HCT116 (cell line): ENCODE measurements at regions not wholly inside any gene's neighbourhood (a gene's known extent, or its start where the extent isn't known, plus 50 kb on each side); places are given as distances from the start of the nearest gene placed in this dataset.

Source experiments
- ATF3 ChIP-seq: IDR thresholded peaks from 2 replicates; pipeline ENCODE4 v1.6.1; 2012
- CTCF ChIP-seq, 3 experiments: fragments of 200-600 bp in 1 of 3; sonication (generic) in 1 of 3; IDR thresholded peaks in 2 of 3; conservative IDR thresholded peaks in 1 of 3; 2 replicates each; pipeline ENCODE4 v1.5.1; 2012 to 2017; ENCODE audit warnings: low read depth in 2 of 3, low read length in 2 of 3, antibody characterized with exemption in 1 of 3, borderline replicate concordance in 1 of 3, control low read depth in 1 of 3, mild to moderate bottlenecking in 1 of 3, mixed read lengths in 1 of 3, mixed run types in 1 of 3, moderate library complexity in 1 of 3; ENCODE audit not compliant: insufficient read depth in 1 of 3
- EGR1 ChIP-seq: IDR thresholded peaks from 2 replicates; pipeline ENCODE4 v1.6.1; 2012; ENCODE audit warnings: low read depth
- EZH2 ChIP-seq: fragments of 200-600 bp; sonication (generic); IDR thresholded peaks from 2 replicates; pipeline ENCODE4 v1.6.1; 2017; ENCODE audit warnings: antibody characterized with exemption, mixed run types
- EZH2phosphoT487 ChIP-seq: fragments of 200-600 bp; IDR thresholded peaks from 2 replicates; pipeline ENCODE4 v1.6.1; 2018; ENCODE audit warnings: antibody characterized with exemption, borderline replicate concordance
- JUND ChIP-seq: IDR thresholded peaks from 2 replicates; pipeline ENCODE4 v1.6.1; 2012
- MAX ChIP-seq: IDR thresholded peaks from 2 replicates; pipeline ENCODE4 v1.6.1; 2012
- POLR2A ChIP-seq: IDR thresholded peaks from 2 replicates; pipeline ENCODE4 v1.7.0; 2011; ENCODE audit warnings: borderline replicate concordance; ENCODE audit not compliant: insufficient read depth, insufficient read length; ENCODE audit errors: extremely low read depth
- POLR2AphosphoS5 ChIP-seq: IDR thresholded peaks from 2 replicates; pipeline ENCODE4 v1.6.1; 2011; ENCODE audit warnings: mild to moderate bottlenecking, low read depth, low read length, moderate library complexity
- TCF7L2 ChIP-seq: IDR thresholded peaks from 2 replicates; pipeline ENCODE4 v1.7.0; 2011; ENCODE audit warnings: borderline replicate concordance, inconsistent platforms; ENCODE audit not compliant: insufficient read depth, insufficient read length; ENCODE audit errors: extremely low read depth
- YY1 ChIP-seq: IDR thresholded peaks from 2 replicates; pipeline ENCODE4 v1.6.1; 2011; ENCODE audit warnings: low read length, low read depth, moderate library complexity, mild to moderate bottlenecking; ENCODE audit not compliant: insufficient replicate concordance; ENCODE audit errors: extremely low read depth
- ZNF274 ChIP-seq: fragments of 200-500 bp; sonication (Bioruptor generic); IDR thresholded peaks from 2 replicates; pipeline ENCODE4 v1.6.1; 2014; ENCODE audit warnings: mild to moderate bottlenecking, low read depth, low read length, inconsistent platforms

- TF ChIP-seq YY1 (no peak), CTCF (IDR thresholded peaks at IDR 0.05 in 2 of 3, conservative IDR thresholded peaks at IDR 0.05 in 1 of 3; ENCODE audit: borderline replicate concordance in 1 of 3, insufficient read depth in 1 of 3, low read depth in 2 of 3, low read length in 2 of 3) (no peak), ATF3 (no peak), EZH2phosphoT487 (no peak), EZH2 (no peak), POLR2AphosphoS5 (no peak), EGR1 (no peak), ZNF274 (no peak), POLR2A (no peak), MAX (no peak), JUND (no peak), TCF7L2 (no peak)
Measured at GRCh38 chr11:119876841-119877240, 147.8 kb upstream of the NECTIN1 start.
